ENCODE measurements at regions not wholly inside any gene's neighbourhood (a gene's known extent, or its start where the extent isn't known, plus 50 kb on each side); places are given as distances from the start of the nearest gene placed in this dataset.

DNA sequence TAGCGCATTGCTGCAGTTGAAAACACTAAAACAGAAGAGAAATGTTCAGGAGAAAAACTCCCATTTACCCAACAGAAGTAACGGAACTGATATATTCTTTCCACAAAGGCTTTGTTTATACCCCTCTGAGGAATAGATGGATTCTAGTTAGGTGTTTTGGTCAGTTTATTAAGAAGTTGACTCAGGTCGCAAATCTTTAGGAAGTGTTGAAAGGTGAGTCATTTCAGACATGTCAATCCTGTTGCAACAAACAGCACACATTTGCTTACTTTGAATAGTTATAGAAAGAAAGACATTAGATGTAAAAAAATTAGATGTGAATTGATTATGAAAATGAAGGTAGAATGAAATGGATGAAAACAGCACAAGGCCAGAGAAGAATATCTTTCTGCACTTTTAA lies 941.0 kb downstream of the KCNJ2 start:
- TF ChIP-seq, protein P1, sequence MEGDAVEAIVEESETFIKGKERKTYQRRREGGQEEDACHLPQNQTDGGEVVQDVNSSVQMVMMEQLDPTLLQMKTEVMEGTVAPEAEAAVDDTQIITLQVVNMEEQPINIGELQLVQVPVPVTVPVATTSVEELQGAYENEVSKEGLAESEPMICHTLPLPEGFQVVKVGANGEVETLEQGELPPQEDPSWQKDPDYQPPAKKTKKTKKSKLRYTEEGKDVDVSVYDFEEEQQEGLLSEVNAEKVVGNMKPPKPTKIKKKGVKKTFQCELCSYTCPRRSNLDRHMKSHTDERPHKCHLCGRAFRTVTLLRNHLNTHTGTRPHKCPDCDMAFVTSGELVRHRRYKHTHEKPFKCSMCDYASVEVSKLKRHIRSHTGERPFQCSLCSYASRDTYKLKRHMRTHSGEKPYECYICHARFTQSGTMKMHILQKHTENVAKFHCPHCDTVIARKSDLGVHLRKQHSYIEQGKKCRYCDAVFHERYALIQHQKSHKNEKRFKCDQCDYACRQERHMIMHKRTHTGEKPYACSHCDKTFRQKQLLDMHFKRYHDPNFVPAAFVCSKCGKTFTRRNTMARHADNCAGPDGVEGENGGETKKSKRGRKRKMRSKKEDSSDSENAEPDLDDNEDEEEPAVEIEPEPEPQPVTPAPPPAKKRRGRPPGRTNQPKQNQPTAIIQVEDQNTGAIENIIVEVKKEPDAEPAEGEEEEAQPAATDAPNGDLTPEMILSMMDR (conservative IDR thresholded peaks at IDR 0.05 in 1 of 2, IDR thresholded peaks at IDR 0.05 in 1 of 2; ENCODE audit: extremely low read depth in 1 of 2, insufficient read depth in 1 of 2, low read depth in 1 of 2, low read length in 2 of 2) = no peak
- TF ChIP-seq EZH2 (IDR thresholded peaks at IDR 0.05; ENCODE audit: borderline replicate concordance, low read length) = no peak

Measured in mammary epithelial cell (primary cell).